IPS-NIHi7 (cell line): ENCODE measurements at regions not wholly inside any gene's neighbourhood (a gene's known extent, or its start where the extent isn't known, plus 50 kb on each side); places are given as distances from the start of the nearest gene placed in this dataset.
"Not testable (repeated sequence)": the region's sequence is repeated elsewhere in the genome, so short reads cannot be mapped to it uniquely, and the experiment has no call there.

Experiments
- DNase-seq: peaks from one replicate; pipeline ENCODE4 v3.0.0; 2012; ENCODE audit warnings: mixed read lengths; ENCODE audit errors: extremely low spot score

- DNase-seq = no peak
These were observed 594.5 kb downstream of the BNC2 start for GRCh38 chr9:16275795-16276624.

- DNase-seq = no peak
These were observed 593.6 kb downstream of the BNC2 start for GRCh38 chr9:16276866-16277265.

- DNase-seq = no peak
These were observed 593.0 kb downstream of the BNC2 start for GRCh38 chr9:16277471-16277960.

GRCh38 chr9:16278326-16278999 is 592.0 kb downstream of the BNC2 start:
- DNase-seq = no peak

GRCh38 chr9:16281707-16282106 is 588.8 kb downstream of the BNC2 start:
- DNase-seq = no peak

- no peak for DNase-seq
These were observed 588.3 kb downstream of the BNC2 start for GRCh38 chr9:16282216-16282615.

- DNase-seq = no peak
These were observed 587.8 kb downstream of the BNC2 start for GRCh38 chr9:16282718-16283117.

- DNase-seq = no peak
These were observed 584.3 kb downstream of the BNC2 start for GRCh38 chr9:16286160-16286559.

- no peak for DNase-seq
These were observed 580.8 kb downstream of the BNC2 start for GRCh38 chr9:16289639-16290038.

- no peak for DNase-seq
These were observed 580.3 kb downstream of the BNC2 start for GRCh38 chr9:16290169-16290568.

GRCh38 chr9:16291921-16292320 is 578.5 kb downstream of the BNC2 start:
- no peak for DNase-seq

- no peak for DNase-seq
These were observed 576.9 kb downstream of the BNC2 start for GRCh38 chr9:16293610-16294009.

GRCh38 chr9:16294133-16294770 is 576.2 kb downstream of the BNC2 start:
- no peak for DNase-seq

GRCh38 chr9:16294940-16295339 is 575.5 kb downstream of the BNC2 start:
- DNase-seq = not testable (repeated sequence)

GRCh38 chr9:16299368-16299767 is 571.1 kb downstream of the BNC2 start:
- not testable (repeated sequence) for DNase-seq

- no peak for DNase-seq
These were observed 567.0 kb downstream of the BNC2 start for GRCh38 chr9:16303506-16303905.

- no peak for DNase-seq
These were observed 566.2 kb downstream of the BNC2 start for GRCh38 chr9:16304301-16304700.

- DNase-seq = no peak
These were observed 563.9 kb downstream of the BNC2 start for GRCh38 chr9:16306586-16306985.

GRCh38 chr9:16307626-16308195 is 562.8 kb downstream of the BNC2 start:
- no peak for DNase-seq

GRCh38 chr9:16308645-16309044 is 561.8 kb downstream of the BNC2 start:
- no peak for DNase-seq

GRCh38 chr9:16309082-16309468 is 561.4 kb downstream of the BNC2 start:
- no peak for DNase-seq
